GM12892 (cell line): ENCODE measurements at regions not wholly inside any gene's neighbourhood (a gene's known extent, or its start where the extent isn't known, plus 50 kb on each side); places are given as distances from the start of the nearest gene placed in this dataset.

Experiments used
- POLR2A ChIP-seq: IDR thresholded peaks from 2 replicates; pipeline ENCODE4 v1.6.1; 2011; ENCODE audit warnings: low read depth, low read length, control low read depth
- POLR2AphosphoS5 ChIP-seq: IDR thresholded peaks from 2 replicates; pipeline ENCODE4 v1.6.1; 2011; ENCODE audit warnings: low read depth, low read length, control low read depth

DNA sequence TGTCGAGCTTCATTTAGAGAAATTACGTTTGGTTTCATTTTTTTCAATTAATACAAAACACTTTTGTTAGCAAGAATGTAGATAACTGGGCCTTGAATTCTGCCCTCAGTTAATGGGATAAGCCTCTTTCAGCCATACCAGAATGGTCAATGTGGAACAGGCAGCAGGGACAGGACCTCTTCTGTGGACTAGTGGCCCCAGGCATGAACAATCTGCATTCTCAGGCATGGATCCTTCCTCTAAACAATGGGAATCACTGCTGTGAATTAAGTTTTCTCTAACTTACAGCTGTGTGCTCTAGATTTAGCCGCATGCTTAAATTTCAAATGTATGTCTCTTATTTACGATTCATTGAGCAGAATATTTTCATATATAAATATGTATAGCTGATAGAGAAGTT, 237.7 kb upstream of the PRKCQ start:
- TF ChIP-seq POLR2AphosphoS5 (no peak), POLR2A (no peak)
